ENCODE measurements at regions not wholly inside any gene's neighbourhood (a gene's known extent, or its start where the extent isn't known, plus 50 kb on each side); places are given as distances from the start of the nearest gene placed in this dataset.

- intact Hi-C loops (cut with DNase I): no loop called here
- H3K9me3 ChIP-seq: no peaks in the 10 kb centered on the region
- WGBS, 2 donors: 87 to 92% methylated on average over 4 of the region's 4 CpGs
- H3K36me3 ChIP-seq: no peaks in the 10 kb centered on the region
- no peak for TF ChIP-seq CTCF (IDR thresholded peaks at IDR 0.05)
- TF ChIP-seq POLR2A (IDR thresholded peaks at IDR 0.05): no peak
- no peaks in the 10 kb centered on the region for H3K4me1 ChIP-seq
- H3K4me3 ChIP-seq: no peak overlapping the region
- H3K27me3 ChIP-seq: no peaks in the 10 kb centered on the region
- H3K27ac ChIP-seq: no peak overlapping the region
- DNase-seq: no peak
Measured at GRCh38 chr21:28663111-28663693, 329.5 kb downstream of the LTN1 start.

GRCh38 chr21:28657566-28657965 lies 335.1 kb downstream of the LTN1 start:
- Histone ChIP-seq H3K4me1 (peaks cover 0 to 10% (median 0%) of the 10 kb centered on the region in 3 donors), H3K4me3 (no peak overlapping the region), H3K27me3 (no peaks in the 10 kb centered on the region), H3K27ac (no peak overlapping the region), H3K9me3 (no peaks in the 10 kb centered on the region), H3K36me3 (no peaks in the 10 kb centered on the region)
- no peak for DNase-seq
- intact Hi-C loops (cut with DNase I): no loop called here
- no peak for TF ChIP-seq POLR2A (IDR thresholded peaks at IDR 0.05)
- TF ChIP-seq CTCF (IDR thresholded peaks at IDR 0.05): no peak

GRCh38 chr21:28655471-28655870 lies 337.2 kb downstream of the LTN1 start:
- no peak for DNase-seq
- intact Hi-C loops (cut with DNase I): no loop called here
- no peak overlapping the region for H3K4me3 ChIP-seq
- 70 to 83% methylated on average over 1 of the region's 1 CpG for WGBS, 2 donors
- no peaks in the 10 kb centered on the region for H3K36me3 ChIP-seq
- no peaks in the 10 kb centered on the region for H3K9me3 ChIP-seq
- no peak for TF ChIP-seq POLR2A (IDR thresholded peaks at IDR 0.05)
- TF ChIP-seq CTCF (IDR thresholded peaks at IDR 0.05): no peak
- no peaks in the 10 kb centered on the region for H3K27me3 ChIP-seq
- no peak overlapping the region for H3K27ac ChIP-seq
- peaks cover 0 to 10% (median 0%) of the 10 kb centered on the region in 3 donors for H3K4me1 ChIP-seq

GRCh38 chr21:28654406-28654805 lies 338.3 kb downstream of the LTN1 start:
- DNase-seq: no peak

GRCh38 chr21:28644762-28645161 lies 347.9 kb downstream of the LTN1 start:
- WGBS, 2 donors: 22 to 24% methylated on average over 1 of the region's 1 CpG
- Histone ChIP-seq H3K36me3 (no peaks in the 10 kb centered on the region), H3K4me3 (no peak overlapping the region), H3K27ac (no peak overlapping the region), H3K9me3 (no peaks in the 10 kb centered on the region), H3K27me3 (no peaks in the 10 kb centered on the region), H3K4me1 (peaks cover 0 to 4% (median 0%) of the 10 kb centered on the region in 3 donors)
- DNase-seq: no peak
- no peak for TF ChIP-seq CTCF (IDR thresholded peaks at IDR 0.05)
- no peak for TF ChIP-seq POLR2A (IDR thresholded peaks at IDR 0.05)
- intact Hi-C loops (cut with DNase I): no loop called here

More at GRCh38 chr21:28654406-28654805, 338.3 kb downstream of the LTN1 start:
- 32 to 52% methylated on average over 3 of the region's 3 CpGs for WGBS, 2 donors
- Histone ChIP-seq H3K27me3 (no peaks in the 10 kb centered on the region), H3K9me3 (no peaks in the 10 kb centered on the region), H3K4me1 (peaks cover 0 to 10% (median 0%) of the 10 kb centered on the region in 3 donors), H3K27ac (no peak overlapping the region), H3K4me3 (no peak overlapping the region), H3K36me3 (no peaks in the 10 kb centered on the region)
- TF ChIP-seq CTCF (IDR thresholded peaks at IDR 0.05) (no peak), POLR2A (IDR thresholded peaks at IDR 0.05) (no peak)
- intact Hi-C loops (cut with DNase I): no loop called here
